HEK293 (cell line): ENCODE measurements at regions not wholly inside any gene's neighbourhood (a gene's known extent, or its start where the extent isn't known, plus 50 kb on each side); places are given as distances from the start of the nearest gene placed in this dataset.

Source experiments
- CTCF ChIA-PET: fragments of 350-600 bp; formaldehyde crosslinking; extraction: SDS; loops from one replicate; lab custom pipeline; 2021; ENCODE audit warnings: antibody characterized with exemption; lab: Yijun Ruan, JAX
- POLR2A ChIA-PET: fragments of 300-600 bp; formaldehyde crosslinking; extraction: SDS; loops from one replicate; lab custom pipeline; 2020; ENCODE audit warnings: antibody characterized with exemption, inconsistent platforms; lab: Yijun Ruan, JAX
- H3K27ac ChIP-seq: fragments of 200-500 bp; sonication (Bioruptor generic); 2 replicates; pipeline ENCODE4 v1.5.1; 2014; ENCODE audit warnings: low read depth, low read length, control low read depth, inconsistent platforms; ENCODE audit errors: extremely low read depth
- H3K36me3 ChIP-seq, 2 experiments: fragments of 200-500 bp in 1 of 2; sonication (Bioruptor generic) in 1 of 2; 1 replicate in 1 of 2; 2 replicates in 1 of 2; pipeline ENCODE4 v1.5.1; 2014 to 2017; ENCODE audit warnings: inconsistent platforms in 2 of 2, low read length in 2 of 2; ENCODE audit not compliant: control insufficient read depth in 2 of 2, insufficient read depth in 1 of 2
- H3K4me1 ChIP-seq: fragments of 200-500 bp; sonication (Bioruptor generic); 2 replicates; pipeline ENCODE4 v1.5.1; 2014; ENCODE audit warnings: mild to moderate bottlenecking, low read length, inconsistent platforms; ENCODE audit not compliant: control insufficient read depth, insufficient read depth
- H3K4me3 ChIP-seq: 2 replicates; pipeline ENCODE4 v1.5.1; 2011; ENCODE audit warnings: low read depth, mild to moderate bottlenecking, control low read depth, low read length, moderate library complexity
- H3K9me3 ChIP-seq: fragments of 200-500 bp; sonication (Bioruptor generic); 2 replicates; pipeline ENCODE4 v1.5.1; 2014; ENCODE audit warnings: low read depth, low read length, inconsistent platforms; ENCODE audit not compliant: control insufficient read depth, insufficient read depth
- BCL6B ChIP-seq: fragments of 450-650 bp; formaldehyde crosslinking; IDR thresholded peaks from 2 replicates; pipeline ENCODE4 v1.5.1; 2017; ENCODE audit warnings: missing biosample characterization, missing genetic modification characterization
- GLI2 ChIP-seq: fragments of 450-650 bp; formaldehyde crosslinking; IDR thresholded peaks from 2 replicates; pipeline ENCODE4; 2017; ENCODE audit warnings: missing biosample characterization, missing genetic modification characterization, low read depth, borderline replicate concordance
- GLI4 ChIP-seq: fragments of 450-650 bp; formaldehyde crosslinking; IDR thresholded peaks from 2 replicates; pipeline ENCODE4 v1.5.1; 2016; ENCODE audit warnings: missing biosample characterization, missing genetic modification characterization
- HOXA7 ChIP-seq: sonication (generic); formaldehyde crosslinking; IDR thresholded peaks from 2 replicates; pipeline ENCODE4 v1.8.1; 2022; ENCODE audit warnings: missing genetic modification reagents, borderline replicate concordance
- HOXC10 ChIP-seq: sonication (generic); formaldehyde crosslinking; IDR thresholded peaks from 2 replicates; pipeline ENCODE4 v1.8.1; 2023; ENCODE audit warnings: mild to moderate bottlenecking, missing genetic modification reagents
- PRDM1 ChIP-seq: fragments of 450-650 bp; formaldehyde crosslinking; IDR thresholded peaks from 2 replicates; pipeline ENCODE4; 2016; ENCODE audit warnings: missing biosample characterization, missing genetic modification characterization
- RBAK ChIP-seq: fragments of 450-650 bp; formaldehyde crosslinking; IDR thresholded peaks from 2 replicates; pipeline ENCODE4 v1.5.1; 2016; ENCODE audit warnings: missing biosample characterization, missing genetic modification characterization
- SCRT1 ChIP-seq: fragments of 450-650 bp; formaldehyde crosslinking; IDR thresholded peaks from 2 replicates; pipeline ENCODE4 v1.5.1; 2016; ENCODE audit warnings: missing biosample characterization, missing genetic modification characterization, borderline replicate concordance
- SCRT2 ChIP-seq: fragments of 450-650 bp; formaldehyde crosslinking; IDR thresholded peaks from 2 replicates; pipeline ENCODE4 v1.5.1; 2016; ENCODE audit warnings: missing biosample characterization, missing genetic modification characterization
- ZFP41 ChIP-seq: fragments of 450-650 bp; formaldehyde crosslinking; IDR thresholded peaks from 2 replicates; pipeline ENCODE4 v1.5.1; 2016; ENCODE audit warnings: missing biosample characterization, missing genetic modification characterization, borderline replicate concordance
- ZNF146 ChIP-seq: fragments of 450-650 bp; formaldehyde crosslinking; IDR thresholded peaks from 2 replicates; pipeline ENCODE4 v1.5.1; 2016; ENCODE audit warnings: missing biosample characterization, missing genetic modification characterization
- ZNF169 ChIP-seq: fragments of 450-650 bp; formaldehyde crosslinking; IDR thresholded peaks from 2 replicates; pipeline ENCODE4 v1.5.1; 2016; ENCODE audit warnings: missing biosample characterization, missing genetic modification characterization
- ZNF184 ChIP-seq: fragments of 450-650 bp; IDR thresholded peaks from 2 replicates; pipeline ENCODE4 v1.5.1; 2018; ENCODE audit warnings: missing biosample characterization, mild to moderate bottlenecking, missing genetic modification characterization
- ZNF202 ChIP-seq: fragments of 450-650 bp; formaldehyde crosslinking; IDR thresholded peaks from 2 replicates; pipeline ENCODE4 v1.5.1; 2016; ENCODE audit warnings: missing biosample characterization, missing genetic modification characterization, borderline replicate concordance
- ZNF266 ChIP-seq: fragments of 450-650 bp; formaldehyde crosslinking; IDR thresholded peaks from 2 replicates; pipeline ENCODE4 v1.5.1; 2016; ENCODE audit warnings: missing biosample characterization, missing genetic modification characterization, low read depth
- ZNF280D ChIP-seq: fragments of 450-650 bp; formaldehyde crosslinking; IDR thresholded peaks from 2 replicates; pipeline ENCODE4 v1.5.1; 2016; ENCODE audit warnings: missing biosample characterization, missing genetic modification characterization
- ZNF324 ChIP-seq: fragments of 450-650 bp; formaldehyde crosslinking; IDR thresholded peaks from 2 replicates; pipeline ENCODE4 v1.5.1; 2016; ENCODE audit warnings: missing biosample characterization, missing genetic modification characterization
- ZNF341 ChIP-seq: fragments of 450-650 bp; formaldehyde crosslinking; IDR thresholded peaks from 2 replicates; pipeline ENCODE4; 2016; ENCODE audit warnings: low read depth, missing biosample characterization, missing genetic modification characterization
- ZNF366 ChIP-seq: fragments of 450-650 bp; formaldehyde crosslinking; conservative IDR thresholded peaks from 2 replicates; pipeline ENCODE4 v1.5.1; 2016; ENCODE audit warnings: missing biosample characterization, missing genetic modification characterization
- ZNF37A ChIP-seq: fragments of 450-650 bp; IDR thresholded peaks from 2 replicates; pipeline ENCODE4 v1.5.1; 2018; ENCODE audit warnings: missing biosample characterization, missing genetic modification characterization
- ZNF48 ChIP-seq: fragments of 450-650 bp; formaldehyde crosslinking; IDR thresholded peaks from 2 replicates; pipeline ENCODE4 v1.5.1; 2016; ENCODE audit warnings: missing biosample characterization, missing genetic modification characterization
- ZNF513 ChIP-seq: fragments of 450-650 bp; IDR thresholded peaks from 2 replicates; pipeline ENCODE4 v1.5.1; 2018; ENCODE audit warnings: missing biosample characterization, missing genetic modification characterization
- ZNF548 ChIP-seq: fragments of 450-650 bp; formaldehyde crosslinking; IDR thresholded peaks from 2 replicates; pipeline ENCODE4 v1.5.1; 2016; ENCODE audit warnings: missing biosample characterization, missing genetic modification characterization
- ZNF549 ChIP-seq: fragments of 450-650 bp; IDR thresholded peaks from 2 replicates; pipeline ENCODE4 v1.5.1; 2018; ENCODE audit warnings: missing biosample characterization, missing genetic modification characterization, mild to moderate bottlenecking, inconsistent platforms, moderate library complexity
- ZNF596 ChIP-seq: fragments of 450-650 bp; IDR thresholded peaks from 2 replicates; pipeline ENCODE4 v1.5.0; 2018; ENCODE audit warnings: missing biosample characterization, mild to moderate bottlenecking, missing genetic modification characterization, moderate library complexity
- ZNF600 ChIP-seq: fragments of 450-650 bp; formaldehyde crosslinking; IDR thresholded peaks from 2 replicates; pipeline ENCODE4 v1.5.1; 2016; ENCODE audit warnings: missing biosample characterization, missing genetic modification characterization
- ZNF623 ChIP-seq: fragments of 450-650 bp; formaldehyde crosslinking; IDR thresholded peaks from 2 replicates; pipeline ENCODE4 v1.5.1; 2016; ENCODE audit warnings: missing biosample characterization, missing genetic modification characterization
- ZNF624 ChIP-seq: fragments of 450-650 bp; formaldehyde crosslinking; IDR thresholded peaks from 2 replicates; pipeline ENCODE4 v1.5.1; 2017; ENCODE audit warnings: missing biosample characterization, missing genetic modification characterization
- ZNF837 ChIP-seq: fragments of 450-650 bp; formaldehyde crosslinking; IDR thresholded peaks from 2 replicates; pipeline ENCODE4 v1.5.1; 2016; ENCODE audit warnings: missing biosample characterization, missing genetic modification characterization
- ZSCAN23 ChIP-seq: fragments of 450-650 bp; formaldehyde crosslinking; IDR thresholded peaks from 2 replicates; pipeline ENCODE4 v1.5.1; 2016; ENCODE audit warnings: missing biosample characterization, missing genetic modification characterization

GRCh38 chr7:119688831-119689230 is 584.1 kb upstream of the KCND2 start:
- POLR2A ChIA-PET, result no interaction called here
- H3K27ac ChIP-seq, result no peak overlapping the region
- H3K4me1 ChIP-seq, result no peaks in the 10 kb centered on the region
- no peaks in the 10 kb centered on the region for H3K9me3 ChIP-seq
- CTCF ChIA-PET, result no interaction called here
- H3K36me3 ChIP-seq, result no peaks in the 10 kb centered on the region
- H3K4me3 ChIP-seq, result no peak overlapping the region
- TF ChIP-seq ZSCAN23 (tag by site-specific recombination), result no peak
- TF ChIP-seq HOXA7, result no peak
- TF ChIP-seq BCL6B (tag by site-specific recombination), result no peak
- no peak for TF ChIP-seq ZNF37A (tag by site-specific recombination)
- TF ChIP-seq HOXC10 (CRISPR knock-in tag), result no peak
- TF ChIP-seq ZNF624 (tag by site-specific recombination), result no peak
- no peak for TF ChIP-seq ZNF600
- no peak for TF ChIP-seq ZNF596 (tag by site-specific recombination)
- no peak for TF ChIP-seq ZNF548
- TF ChIP-seq, all 188 proteins: peak for 0

GRCh38 chr7:119692541-119692940 is 580.4 kb upstream of the KCND2 start:
- TF ChIP-seq GLI4, result no peak
- TF ChIP-seq GLI2, result no peak
- no peak for TF ChIP-seq ZNF202 (tag by site-specific recombination)
- TF ChIP-seq ZNF596 (tag by site-specific recombination), result no peak
- TF ChIP-seq ZNF48 (tag by site-specific recombination), result no peak
- no peak for TF ChIP-seq ZNF366 (tag by site-specific recombination)
- no peak for TF ChIP-seq ZNF623 (tag by site-specific recombination)
- no peak for TF ChIP-seq SCRT2
- no peak for TF ChIP-seq ZNF266 (tag by site-specific recombination)
- no peak for TF ChIP-seq SCRT1
- TF ChIP-seq ZNF280D (tag by site-specific recombination), result no peak
- Histone ChIP-seq H3K4me3 (no peak overlapping the region), H3K9me3 (no peaks in the 10 kb centered on the region), H3K4me1 (no peaks in the 10 kb centered on the region), H3K36me3 (no peaks in the 10 kb centered on the region), H3K27ac (no peak overlapping the region)
- CTCF ChIA-PET, result no interaction called here
- POLR2A ChIA-PET, result no interaction called here

GRCh38 chr7:119694506-119694905 is 578.5 kb upstream of the KCND2 start:
- no peak overlapping the region for H3K27ac ChIP-seq
- H3K4me3 ChIP-seq, result no peak overlapping the region
- no peaks in the 10 kb centered on the region for H3K36me3 ChIP-seq
- no peaks in the 10 kb centered on the region for H3K9me3 ChIP-seq
- CTCF ChIA-PET, result no interaction called here
- TF ChIP-seq ZNF624 (tag by site-specific recombination), result no peak
- TF ChIP-seq ZNF184 (tag by site-specific recombination), result no peak
- TF ChIP-seq ZNF146, result no peak
- TF ChIP-seq ZNF341, result no peak
- TF ChIP-seq ZNF169 (tag by site-specific recombination), result no peak
- no peak for TF ChIP-seq PRDM1
- TF ChIP-seq ZNF837 (tag by site-specific recombination), result no peak
- no peak for TF ChIP-seq RBAK (tag by site-specific recombination)
- no peak for TF ChIP-seq ZNF549 (tag by site-specific recombination)
- TF ChIP-seq ZNF513 (tag by site-specific recombination), result no peak
- no peak for TF ChIP-seq ZNF324 (tag by site-specific recombination)
- no peak for TF ChIP-seq ZFP41 (tag by site-specific recombination)
- no peak for TF ChIP-seq ZNF548
- H3K4me1 ChIP-seq, result no peaks in the 10 kb centered on the region
- POLR2A ChIA-PET, result no interaction called here
